GM18517 (cell line): ENCODE measurements at regions not wholly inside any gene's neighbourhood (a gene's known extent, or its start where the extent isn't known, plus 50 kb on each side); places are given as distances from the start of the nearest gene placed in this dataset.
"Not testable (repeated sequence)": the region's sequence is repeated elsewhere in the genome, so short reads cannot be mapped to it uniquely, and the experiment has no call there.

Source experiments
- ATAC-seq: cut with Tn5 transposase; IDR thresholded peaks from one replicate; pipeline ENCODE4 v1.9.1; 2021; ENCODE audit warnings: mild to moderate bottlenecking, moderate library complexity; ENCODE audit not compliant: unreplicated experiment

DNA sequence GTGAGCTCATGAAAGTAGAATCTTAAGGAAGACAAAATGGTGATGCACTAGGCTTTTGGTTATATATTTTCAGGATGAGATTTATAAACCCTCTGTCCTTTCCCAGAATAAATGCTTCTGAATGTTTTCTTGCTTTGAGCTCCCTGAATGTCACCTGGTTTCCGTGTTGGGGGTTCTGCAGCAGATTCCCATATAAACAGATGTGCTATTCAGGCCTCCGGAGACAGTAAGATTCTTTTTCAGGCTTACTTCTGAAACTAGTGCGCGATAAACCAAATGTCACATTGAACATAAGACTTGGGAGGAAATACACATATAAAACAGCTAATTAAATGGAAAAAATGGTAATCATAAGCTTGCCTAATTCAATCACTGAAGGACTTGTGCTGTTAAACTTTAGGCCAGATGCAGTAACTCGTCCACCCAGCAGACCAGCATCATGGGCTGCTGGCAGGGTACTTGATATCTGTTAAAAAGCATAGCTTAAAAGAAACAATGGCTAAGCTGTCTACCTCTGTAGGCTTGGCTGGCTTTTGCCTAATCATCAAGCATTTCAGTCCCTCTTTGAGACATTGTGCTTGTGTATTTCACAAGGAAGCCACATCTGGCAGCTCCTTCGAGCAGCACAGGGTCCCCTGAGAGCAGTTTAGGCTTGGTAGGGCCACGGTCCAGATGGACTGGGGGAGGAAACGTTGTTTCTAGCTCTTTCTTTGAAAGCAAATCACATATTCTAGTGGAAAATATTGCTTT is 281.2 kb upstream of the KIAA1217 start:
- no peak for ATAC-seq

DNA sequence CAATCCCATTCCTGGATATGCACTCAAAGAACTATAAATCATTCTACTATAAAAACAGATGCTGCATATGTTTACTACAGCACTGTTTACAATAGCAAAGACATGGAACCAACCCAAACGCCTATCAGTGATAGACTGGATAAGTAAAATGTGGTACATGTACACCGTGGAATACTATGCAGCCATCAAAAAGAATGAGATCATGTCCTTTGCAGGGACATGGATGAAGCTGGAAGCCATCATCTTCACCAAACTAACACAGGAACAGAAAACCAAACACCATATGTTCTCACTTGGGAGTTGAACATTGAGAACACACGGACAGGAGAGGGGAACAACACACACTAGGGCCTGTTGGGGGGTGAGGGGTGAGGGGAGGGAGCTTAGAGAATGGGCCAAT is 274.9 kb upstream of the KIAA1217 start:
- ATAC-seq = not testable (repeated sequence)

DNA sequence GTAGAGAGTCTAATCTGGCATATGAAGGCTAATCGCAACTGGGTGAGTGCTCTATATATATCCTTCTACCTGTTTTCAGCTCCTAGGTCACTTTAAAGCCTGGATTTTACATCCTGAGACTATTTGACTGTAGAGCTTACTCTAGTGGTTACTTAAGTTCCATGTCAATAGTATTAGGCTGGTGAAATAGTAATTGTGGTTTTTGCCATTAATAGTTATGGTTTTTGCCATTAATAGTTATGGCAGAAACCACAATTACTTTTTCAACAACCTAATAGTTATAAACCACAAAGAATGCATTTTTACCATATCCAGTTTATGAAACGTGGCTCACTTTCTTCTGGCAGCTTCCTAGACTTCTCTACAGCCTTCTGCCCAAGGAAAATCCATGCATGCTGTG is 263.1 kb upstream of the KIAA1217 start:
- no peak for ATAC-seq

DNA sequence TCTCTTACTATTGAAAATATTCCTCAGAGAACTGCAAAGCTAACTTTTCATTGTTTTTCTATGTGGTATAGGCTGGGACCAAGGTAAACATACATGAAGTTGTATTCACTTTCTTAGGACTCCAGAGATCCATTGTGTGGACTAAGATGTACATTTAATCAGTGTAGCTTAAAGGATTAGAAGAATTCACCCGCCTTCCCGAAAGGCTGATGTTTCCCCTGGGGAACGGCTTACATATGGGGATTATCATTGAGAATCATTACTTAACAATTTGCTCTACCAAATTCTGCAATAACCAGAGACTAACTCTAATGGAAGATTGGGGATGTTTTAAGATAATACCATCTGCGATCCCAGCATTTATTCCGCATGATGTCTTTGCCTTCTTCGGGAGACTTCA is 257.1 kb upstream of the KIAA1217 start:
- ATAC-seq = no peak

DNA sequence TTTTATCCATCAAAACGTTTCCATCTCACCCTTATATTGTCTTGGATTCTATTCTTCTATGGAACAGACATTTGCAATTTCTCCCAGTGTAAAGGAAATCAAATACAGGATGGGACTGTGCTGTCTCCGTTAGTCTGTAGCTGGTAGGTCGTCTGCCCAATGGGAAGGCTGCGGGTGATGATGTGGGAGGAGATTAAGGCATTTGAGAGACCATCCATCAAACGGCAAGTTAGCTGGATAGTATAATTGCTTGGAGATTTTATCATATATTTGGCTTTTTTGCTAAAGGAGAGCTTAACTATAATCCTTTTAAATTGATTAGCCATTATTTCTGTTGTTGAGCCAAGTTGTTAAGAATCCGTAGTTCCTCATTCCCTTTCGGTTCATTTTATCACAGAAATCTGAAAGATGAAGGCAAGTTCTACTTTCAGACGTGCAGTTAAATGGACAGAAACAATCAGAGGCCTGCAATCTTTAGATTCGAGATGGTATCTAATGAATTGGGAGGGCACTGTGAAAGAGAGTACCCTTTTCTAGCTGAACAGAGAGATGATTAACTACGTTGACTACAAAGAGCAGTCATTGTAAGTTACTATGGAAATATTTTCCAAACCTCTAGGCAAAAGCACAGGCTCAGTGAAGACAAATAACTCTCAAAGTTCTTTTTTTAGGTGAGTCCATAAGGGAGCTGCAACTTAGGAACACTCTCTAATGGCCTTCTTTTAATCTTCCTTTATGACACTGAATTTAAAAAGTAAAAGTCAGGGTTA is 253.3 kb upstream of the KIAA1217 start:
- no peak for ATAC-seq

DNA sequence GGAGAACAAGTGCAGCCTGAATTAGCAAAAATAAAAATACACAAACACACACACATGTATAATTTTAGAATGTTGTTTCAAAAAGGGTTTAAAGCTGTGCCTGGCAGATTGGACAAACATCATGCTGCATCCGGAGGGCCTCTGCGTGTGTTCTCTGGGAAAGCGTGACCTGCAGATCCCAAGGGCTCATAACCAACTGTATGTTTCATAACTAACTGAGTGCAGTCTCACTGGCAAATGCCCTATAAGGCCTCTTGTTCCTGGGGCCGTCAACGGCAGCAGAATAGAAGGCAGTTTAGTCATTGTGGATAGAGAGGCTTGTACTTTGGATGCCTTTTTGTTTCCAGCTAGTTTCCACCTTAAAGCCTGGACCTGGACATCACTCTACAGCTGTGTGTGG is 243.8 kb upstream of the KIAA1217 start:
- ATAC-seq = no peak

DNA sequence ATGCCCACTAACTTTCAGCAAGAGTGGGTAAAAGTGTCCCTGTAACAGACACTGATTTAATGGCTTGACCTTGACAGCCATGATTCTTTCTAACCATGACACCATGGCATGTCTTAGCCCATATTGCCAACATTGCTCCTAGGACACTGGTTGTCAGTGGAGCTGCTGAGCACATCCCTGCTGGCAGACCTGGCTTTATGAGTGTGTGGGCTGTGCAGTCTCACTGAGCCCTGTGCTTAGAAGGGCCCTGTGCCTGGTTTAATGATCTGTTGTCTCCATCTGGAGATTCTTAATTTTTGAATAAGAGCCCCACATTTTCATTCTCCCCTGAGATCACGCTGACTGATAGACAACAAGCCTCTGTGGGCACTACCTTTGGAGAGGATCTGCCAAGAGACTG is 243.1 kb upstream of the KIAA1217 start:
- no peak for ATAC-seq

DNA sequence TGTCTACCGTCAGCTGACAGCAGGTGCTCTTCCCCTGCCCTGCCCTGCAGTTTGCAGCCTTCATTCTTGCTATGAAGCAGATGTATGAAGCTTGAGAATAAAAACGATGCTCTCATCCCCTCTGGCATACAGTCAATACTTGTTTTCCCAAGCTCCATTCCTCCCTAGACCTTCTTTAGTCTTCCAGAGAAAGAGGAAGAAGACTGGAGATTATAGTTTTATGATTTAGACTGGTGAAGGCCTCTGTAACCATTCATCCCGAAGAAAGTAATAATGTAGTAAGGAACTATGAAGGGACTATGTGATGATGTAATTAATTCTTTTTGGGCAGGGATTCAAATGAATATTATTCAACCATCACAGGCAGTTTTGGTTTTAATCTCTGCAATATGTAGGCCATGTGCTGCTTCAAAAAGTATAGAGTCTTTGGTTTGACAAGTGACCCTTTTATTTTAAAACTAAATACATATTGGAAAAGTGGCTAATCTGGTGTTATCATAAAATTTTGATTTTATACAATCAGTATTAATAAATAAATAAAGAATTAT is 242.4 kb upstream of the KIAA1217 start:
- no peak for ATAC-seq

DNA sequence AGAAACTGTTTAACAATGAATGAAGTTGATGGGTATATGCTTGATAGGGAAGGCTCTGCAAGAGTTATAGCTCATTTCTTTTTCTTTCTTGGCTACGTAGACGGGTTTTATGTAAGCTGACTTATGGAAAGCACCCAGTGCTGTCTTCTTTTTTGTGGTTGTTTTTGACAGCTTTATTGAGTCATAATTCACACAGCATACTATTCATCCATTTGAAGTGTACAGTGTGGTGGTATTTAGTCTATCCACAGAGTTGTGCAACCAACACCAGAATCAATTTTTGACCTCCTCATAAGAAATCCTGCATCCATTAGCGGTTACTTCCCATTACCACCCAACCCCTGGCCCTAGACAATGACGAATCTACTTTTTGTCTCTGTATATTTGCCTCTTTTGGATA is 240.6 kb upstream of the KIAA1217 start:
- ATAC-seq = no peak

DNA sequence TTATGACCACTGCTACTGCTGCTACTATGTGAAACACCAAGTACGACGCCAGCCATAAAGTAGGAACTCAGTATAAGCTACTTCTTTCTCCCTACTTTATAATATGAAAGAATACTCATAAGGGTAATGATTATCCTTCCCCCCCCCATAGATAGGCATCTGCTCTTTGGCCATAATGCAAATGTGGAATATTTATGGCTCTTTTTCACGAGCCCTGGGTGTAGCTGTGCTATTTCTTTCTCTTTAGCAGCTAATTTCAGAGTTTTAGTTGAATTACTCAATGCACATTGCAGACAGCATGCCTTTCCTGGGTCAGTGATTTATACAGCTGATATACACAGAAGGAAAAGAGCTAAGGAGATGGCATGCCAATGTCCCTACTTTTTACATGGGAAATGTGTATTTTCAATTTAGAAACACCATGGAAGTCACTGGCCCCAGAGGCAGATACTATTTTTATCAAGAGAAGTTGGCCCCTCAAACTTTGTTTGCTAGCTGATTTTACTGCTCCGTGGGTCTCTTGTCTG is 234.1 kb upstream of the KIAA1217 start:
- no peak for ATAC-seq

DNA sequence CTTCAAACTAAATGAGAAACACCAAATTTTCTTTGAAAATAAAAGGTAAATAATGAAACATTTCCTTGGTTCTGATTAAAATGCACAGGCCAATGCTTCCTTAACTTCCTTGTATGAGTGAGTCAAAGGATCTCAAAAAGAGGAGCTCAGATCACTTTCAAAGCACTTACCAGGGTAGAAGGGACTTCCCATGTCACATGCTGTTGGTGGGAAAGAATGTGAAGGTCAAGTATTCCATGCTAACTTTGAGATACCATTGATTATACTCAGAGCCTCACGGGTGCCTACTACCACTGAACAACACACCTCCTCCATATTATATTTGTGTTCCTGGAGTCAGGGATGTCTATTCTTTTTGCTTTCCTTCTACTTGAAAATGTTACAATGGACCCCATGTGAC is 233.5 kb upstream of the KIAA1217 start:
- no peak for ATAC-seq

DNA sequence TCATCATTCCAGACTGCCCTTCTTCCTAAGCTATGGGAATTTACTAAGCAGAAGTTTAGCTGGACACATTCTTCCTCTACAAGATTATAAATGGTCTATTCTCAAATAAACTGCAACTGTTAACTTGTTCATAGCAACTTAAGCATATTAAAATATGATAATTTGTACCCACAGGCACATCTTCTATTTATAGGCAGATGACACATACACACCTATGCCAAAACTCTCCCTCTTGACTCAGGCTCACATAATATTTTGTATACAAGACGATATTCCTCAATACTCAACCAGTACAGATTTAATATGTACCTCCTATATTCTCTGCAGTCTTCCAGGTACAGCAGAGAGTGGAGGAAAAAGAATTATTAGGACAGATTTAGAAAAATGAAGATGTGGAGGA is 232.7 kb upstream of the KIAA1217 start:
- no peak for ATAC-seq

DNA sequence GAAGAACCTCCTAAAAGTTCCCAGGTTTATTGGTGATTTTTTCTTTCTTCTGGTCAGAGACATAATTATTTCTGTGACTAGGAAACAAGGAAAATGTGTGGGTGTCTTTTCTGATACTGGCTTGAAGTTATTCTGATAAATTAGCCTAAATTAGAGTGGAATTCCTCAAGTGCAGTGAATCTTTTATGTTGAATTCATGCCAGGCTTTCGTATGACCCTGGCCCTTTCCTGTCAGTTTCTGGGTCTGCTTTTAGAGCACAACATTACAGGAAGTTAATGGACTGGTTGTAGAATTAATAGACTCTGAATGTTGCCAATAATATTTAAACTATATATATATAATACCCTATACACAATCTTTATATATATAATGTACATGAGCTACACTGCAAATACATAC is 230.6 kb upstream of the KIAA1217 start:
- ATAC-seq = no peak

DNA sequence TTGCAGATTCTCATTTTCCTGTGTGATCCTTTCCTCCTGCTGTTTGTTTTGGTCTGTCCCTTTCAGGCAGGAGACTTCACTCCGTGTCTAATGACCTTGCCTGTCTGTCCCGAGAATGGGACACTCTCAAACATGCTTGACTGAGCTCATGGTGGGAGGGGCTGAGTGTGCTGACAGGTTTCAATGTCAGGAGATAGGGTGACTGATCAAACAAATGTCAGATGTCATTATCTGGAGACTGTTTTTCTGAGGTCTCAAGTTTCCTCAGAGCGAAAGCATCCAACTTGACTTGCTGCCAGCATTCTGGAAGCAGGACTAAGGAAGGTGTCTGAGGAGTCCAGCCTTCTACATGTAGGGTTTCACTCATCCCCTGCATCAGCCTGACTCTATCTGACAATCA is 228.8 kb upstream of the KIAA1217 start:
- ATAC-seq = no peak

DNA sequence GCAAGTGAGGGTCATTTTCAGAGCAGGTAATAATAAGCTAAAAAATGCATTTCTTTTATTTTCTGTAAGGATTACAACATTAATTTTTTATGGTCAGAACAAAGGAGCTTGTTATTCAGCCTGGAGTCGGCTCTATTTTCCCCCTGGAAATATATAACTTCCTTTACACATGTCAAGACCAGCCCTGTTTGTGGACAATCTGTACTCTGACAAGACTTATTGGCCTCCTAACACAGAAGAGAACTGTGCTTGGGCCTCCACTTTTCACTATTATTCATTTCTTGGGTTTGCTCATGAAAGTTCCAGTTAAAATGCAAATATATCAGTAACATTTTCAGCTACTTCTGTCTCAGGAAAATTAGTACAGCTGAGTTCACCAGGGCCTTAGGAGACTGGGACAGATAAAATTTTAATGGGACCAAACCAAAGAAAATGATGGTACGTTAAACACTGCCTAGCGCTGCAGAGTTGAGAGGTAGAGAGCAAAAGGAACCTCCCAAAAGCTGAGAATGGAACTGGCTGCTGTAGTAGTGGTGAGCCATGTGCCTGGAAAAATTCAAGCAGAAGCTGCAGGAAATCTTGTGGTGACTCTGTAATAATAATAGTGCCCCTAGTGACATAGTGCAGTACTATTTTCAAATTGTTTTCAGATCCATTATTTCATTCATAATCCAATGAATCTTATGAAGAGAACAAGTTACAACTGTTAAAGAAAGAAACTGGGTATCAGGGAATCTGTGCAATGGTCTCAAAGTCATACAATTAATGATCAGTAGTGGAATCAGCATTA is 227.2 kb upstream of the KIAA1217 start:
- no peak for ATAC-seq

DNA sequence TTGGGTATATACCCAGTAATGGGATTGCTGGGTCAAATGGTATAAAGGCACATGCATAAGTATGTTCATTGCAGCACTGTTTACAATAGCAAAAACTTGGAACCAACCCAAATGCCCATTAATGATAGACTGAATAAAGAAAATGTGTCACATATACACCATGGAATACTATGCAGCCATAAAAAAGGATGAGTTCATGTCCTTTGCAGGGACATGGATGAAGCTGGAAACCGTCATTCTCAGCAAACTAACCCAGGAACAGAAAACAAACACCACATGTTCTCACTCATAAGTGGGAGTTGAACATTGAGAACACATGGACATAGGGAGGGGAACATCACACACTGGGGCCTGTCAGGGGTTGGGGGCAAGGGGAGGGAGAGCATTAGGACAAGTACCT is 224.5 kb upstream of the KIAA1217 start:
- not testable (repeated sequence) for ATAC-seq

DNA sequence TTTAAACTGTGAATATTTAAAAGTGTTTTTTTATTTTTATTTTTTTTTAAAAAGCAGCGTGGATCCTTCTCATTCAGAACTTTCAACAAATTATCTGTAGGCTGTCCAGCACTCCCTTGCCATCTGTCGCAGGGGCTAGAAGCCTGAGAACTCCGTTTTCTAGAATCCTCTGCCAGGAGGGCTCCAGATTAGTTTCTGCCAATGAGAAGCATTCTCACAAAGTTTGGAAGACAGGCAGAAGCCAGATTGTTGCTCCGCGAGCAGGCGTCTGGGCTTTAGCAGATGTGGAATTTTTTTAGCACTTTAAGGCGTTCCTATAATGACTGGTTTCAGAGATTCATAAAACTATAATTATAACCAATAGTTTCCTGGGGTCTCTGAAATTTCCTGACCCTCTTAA is 220.9 kb upstream of the KIAA1217 start:
- ATAC-seq = no peak

DNA sequence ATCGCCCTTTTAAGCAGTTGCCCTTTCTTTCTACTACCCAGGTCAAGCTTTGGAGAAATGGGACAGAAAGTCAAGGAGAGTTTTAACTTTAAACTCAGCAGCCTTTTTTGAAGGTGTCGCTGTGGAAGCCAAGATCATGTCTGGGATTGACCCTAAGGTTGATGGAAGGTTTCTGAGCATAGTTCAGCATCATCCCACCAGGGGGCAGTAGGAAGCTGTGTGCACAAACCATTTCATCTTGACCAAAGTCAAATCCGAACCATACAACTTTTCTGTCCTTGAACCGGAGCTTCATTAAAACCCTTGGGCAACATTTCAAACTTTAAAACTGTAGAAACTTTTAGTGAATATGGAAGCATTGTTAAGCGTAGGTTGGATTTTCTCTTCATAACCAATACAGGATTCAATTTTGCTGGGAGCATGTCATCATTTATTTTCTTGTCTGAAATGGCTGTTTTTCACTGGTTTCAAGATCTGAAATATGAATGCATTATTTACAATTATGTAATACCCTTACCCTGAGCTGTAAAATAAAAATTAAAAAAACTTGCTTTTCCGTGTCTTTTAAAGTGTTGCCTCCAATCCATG is 214.4 kb upstream of the KIAA1217 start:
- ATAC-seq = no peak

DNA sequence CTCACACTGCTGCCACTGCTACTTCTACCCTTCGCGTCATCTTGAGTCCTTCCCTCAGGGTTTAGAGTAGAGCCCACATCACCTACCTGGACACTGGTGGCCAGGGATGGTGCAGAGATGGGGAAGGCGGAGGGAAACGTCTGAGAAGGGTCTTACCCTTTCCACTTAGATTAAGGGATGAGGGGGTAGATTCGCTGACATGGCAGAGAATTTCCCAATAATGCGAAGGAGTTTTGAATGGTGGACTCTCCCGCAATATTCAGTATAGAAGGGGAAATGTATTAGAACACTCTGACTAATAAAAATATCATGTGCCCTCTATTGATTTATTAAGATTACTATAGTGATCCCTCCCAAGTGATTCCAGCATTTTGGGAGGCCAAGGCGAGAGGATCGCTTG is 209.5 kb upstream of the KIAA1217 start:
- no peak for ATAC-seq

DNA sequence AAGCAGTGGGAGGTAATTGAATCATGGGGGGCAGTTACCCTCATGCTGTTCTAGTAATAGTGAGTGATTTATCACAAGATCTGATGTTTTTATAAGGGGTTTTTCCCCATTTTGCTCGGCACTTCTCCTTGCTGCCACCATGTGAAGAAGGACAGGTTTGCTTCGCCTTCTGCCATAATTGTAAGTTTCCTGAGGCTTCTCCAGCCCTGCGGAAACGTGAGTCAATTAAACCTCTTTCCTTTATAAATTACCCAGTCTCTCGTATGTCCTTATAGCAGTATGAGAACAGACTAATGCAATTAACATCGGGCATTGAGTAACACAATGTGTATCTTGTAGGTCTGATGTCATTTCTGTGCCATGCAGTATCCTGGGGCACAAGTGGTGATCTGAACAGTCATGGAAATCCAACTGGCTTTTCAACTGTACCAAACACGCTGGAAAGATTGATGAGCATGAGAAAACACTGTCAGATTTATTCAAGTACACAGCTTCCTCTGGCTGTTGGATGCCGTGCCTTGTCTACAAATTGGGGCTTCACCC is 208.6 kb upstream of the KIAA1217 start:
- no peak for ATAC-seq

DNA sequence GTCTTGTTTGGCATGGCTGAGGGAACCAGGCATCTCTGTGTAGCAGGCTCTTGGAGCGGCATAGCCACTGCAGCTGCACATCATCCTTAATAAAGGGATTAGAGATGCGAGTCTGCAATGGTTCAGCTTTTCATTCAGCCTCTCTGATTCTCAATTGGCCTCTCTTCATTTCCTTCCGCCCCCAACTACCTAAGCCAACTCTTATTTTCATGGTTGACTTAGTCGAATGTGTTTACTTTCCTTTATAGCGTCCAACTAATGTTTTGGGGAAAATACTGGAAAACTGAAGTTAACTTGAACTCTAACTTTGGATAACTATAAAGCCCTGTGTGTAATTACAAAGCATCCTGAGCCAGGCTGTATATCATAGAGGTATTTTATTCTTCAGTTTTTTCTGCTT is 202.2 kb upstream of the KIAA1217 start:
- ATAC-seq = no peak
